ENCODE measurements at regions not wholly inside any gene's neighbourhood (a gene's known extent, or its start where the extent isn't known, plus 50 kb on each side); places are given as distances from the start of the nearest gene placed in this dataset.

DNA sequence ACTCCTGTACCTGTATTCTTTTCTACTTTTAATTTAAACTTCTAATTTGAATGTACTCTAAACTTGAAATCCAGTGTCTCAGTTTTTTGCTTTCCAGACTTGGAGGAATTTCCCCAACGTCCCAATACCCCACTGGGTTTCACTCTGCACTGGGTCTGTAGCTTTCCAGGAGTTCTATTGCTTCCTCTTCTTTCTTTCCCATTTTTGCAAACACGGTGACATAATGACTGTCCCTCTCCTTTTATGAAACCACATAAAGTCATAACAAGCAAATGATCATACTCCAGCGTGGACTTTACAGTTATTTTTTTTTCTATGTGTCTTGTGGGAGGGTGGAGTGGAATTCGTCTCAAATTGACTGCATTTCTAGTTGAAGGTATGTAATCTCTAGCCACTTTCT lies 97.1 kb downstream of the FASLG start:
- TF ChIP-seq, protein P1, sequence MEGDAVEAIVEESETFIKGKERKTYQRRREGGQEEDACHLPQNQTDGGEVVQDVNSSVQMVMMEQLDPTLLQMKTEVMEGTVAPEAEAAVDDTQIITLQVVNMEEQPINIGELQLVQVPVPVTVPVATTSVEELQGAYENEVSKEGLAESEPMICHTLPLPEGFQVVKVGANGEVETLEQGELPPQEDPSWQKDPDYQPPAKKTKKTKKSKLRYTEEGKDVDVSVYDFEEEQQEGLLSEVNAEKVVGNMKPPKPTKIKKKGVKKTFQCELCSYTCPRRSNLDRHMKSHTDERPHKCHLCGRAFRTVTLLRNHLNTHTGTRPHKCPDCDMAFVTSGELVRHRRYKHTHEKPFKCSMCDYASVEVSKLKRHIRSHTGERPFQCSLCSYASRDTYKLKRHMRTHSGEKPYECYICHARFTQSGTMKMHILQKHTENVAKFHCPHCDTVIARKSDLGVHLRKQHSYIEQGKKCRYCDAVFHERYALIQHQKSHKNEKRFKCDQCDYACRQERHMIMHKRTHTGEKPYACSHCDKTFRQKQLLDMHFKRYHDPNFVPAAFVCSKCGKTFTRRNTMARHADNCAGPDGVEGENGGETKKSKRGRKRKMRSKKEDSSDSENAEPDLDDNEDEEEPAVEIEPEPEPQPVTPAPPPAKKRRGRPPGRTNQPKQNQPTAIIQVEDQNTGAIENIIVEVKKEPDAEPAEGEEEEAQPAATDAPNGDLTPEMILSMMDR (IDR thresholded peaks at IDR 0.05): no peak
- no peak for TF ChIP-seq RAD21 (IDR thresholded peaks at IDR 0.05; ENCODE audit: low read length)
- TF ChIP-seq RCOR1 (IDR thresholded peaks at IDR 0.05; ENCODE audit: low read length): no peak
- no peak for TF ChIP-seq TAF1 (IDR thresholded peaks at IDR 0.05; ENCODE audit: borderline replicate concordance, low read depth, low read length)

Measured in SK-N-SH (cell line).